BLaER1 (cell line): ENCODE measurements at regions not wholly inside any gene's neighbourhood (a gene's known extent, or its start where the extent isn't known, plus 50 kb on each side); places are given as distances from the start of the nearest gene placed in this dataset.

Source experiments
- H3K27ac ChIP-seq: shearing (Covaris generic); formaldehyde crosslinking; 2 replicates; pipeline ENCODE4 v1.8.1; 2022
- H3K27me3 ChIP-seq: shearing (Covaris generic); formaldehyde crosslinking; 2 replicates; pipeline ENCODE4 v1.8.1; 2022
- H3K36me3 ChIP-seq: shearing (Covaris generic); formaldehyde crosslinking; 2 replicates; pipeline ENCODE4 v1.8.1; 2022
- H3K4me1 ChIP-seq: shearing (Covaris generic); formaldehyde crosslinking; 2 replicates; pipeline ENCODE4 v1.8.1; 2022
- H3K4me2 ChIP-seq: shearing (Covaris generic); formaldehyde crosslinking; 2 replicates; pipeline ENCODE4 v1.8.1; 2022
- H3K4me3 ChIP-seq: shearing (Covaris generic); formaldehyde crosslinking; 2 replicates; pipeline ENCODE4 v1.8.1; 2022
- H3K9ac ChIP-seq: shearing (Covaris generic); formaldehyde crosslinking; 2 replicates; pipeline ENCODE4 v1.8.1; 2022
- H3K9me3 ChIP-seq: shearing (Covaris generic); formaldehyde crosslinking; 2 replicates; pipeline ENCODE4 v1.8.1; 2022
- H4K20me1 ChIP-seq: shearing (Covaris generic); formaldehyde crosslinking; 2 replicates; pipeline ENCODE4 v1.8.1; 2022
- Cebpa-rat ChIP-seq: shearing (Covaris generic); IDR thresholded peaks from 2 replicates; pipeline ENCODE4 v1.8.1; 2022

DNA sequence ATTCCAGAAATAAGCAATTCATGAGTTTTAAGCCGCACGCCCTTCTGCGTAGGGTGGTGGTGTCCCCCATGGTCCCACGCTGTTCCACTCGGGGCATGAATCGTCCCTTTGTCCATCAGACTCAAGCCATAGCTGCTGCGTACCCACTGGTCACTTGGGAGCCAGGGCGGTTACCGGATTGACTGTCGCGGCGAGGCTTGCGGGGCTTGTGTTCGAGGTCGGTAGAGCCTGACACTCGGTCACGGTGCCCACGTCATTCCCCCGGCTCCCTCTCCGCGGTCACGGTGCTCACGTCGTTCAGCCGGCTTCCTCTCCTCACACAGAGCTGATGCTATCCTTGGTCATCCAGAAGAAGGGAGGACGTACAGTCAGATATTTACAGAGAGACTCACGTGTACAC is 1227.0 kb downstream of the BRD1 start:
- Histone ChIP-seq H3K36me3 (no peaks in the 10 kb centered on the region; the same call in 1 of the 2 replicates), H3K4me3 (no peak overlapping the region), H3K9me3 (peaks cover 18% of the 10 kb centered on the region), H3K27me3 (no peaks in the 10 kb centered on the region; the same call in 1 of the 2 replicates), H4K20me1 (peaks cover 33% of the 10 kb centered on the region), H3K4me2 (no peak overlapping the region), H3K9ac (no peak overlapping the region), H3K27ac (no peak overlapping the region), H3K4me1 (peaks cover 15% of the 10 kb centered on the region)
- TF ChIP-seq Cebpa-rat = no peak

- H3K27me3 ChIP-seq = peaks cover 5% of the 10 kb centered on the region; the same call in 1 of the 2 replicates
- no peaks in the 10 kb centered on the region; the same call in 1 of the 2 replicates for H3K36me3 ChIP-seq
- peaks cover 30% of the 10 kb centered on the region; the same call in 1 of the 2 replicates for H4K20me1 ChIP-seq
- no peak overlapping the region for H3K4me2 ChIP-seq
- no peak overlapping the region for H3K27ac ChIP-seq
- peaks cover 21% of the 10 kb centered on the region for H3K4me1 ChIP-seq
- H3K4me3 ChIP-seq = no peak overlapping the region
- no peak overlapping the region for H3K9ac ChIP-seq
- H3K9me3 ChIP-seq = peaks cover 18% of the 10 kb centered on the region
- no peak for TF ChIP-seq Cebpa-rat
Observed at GRCh38 chr22:48600171-48600570, 1227.5 kb downstream of the BRD1 start.

- Histone ChIP-seq H3K36me3 (no peaks in the 10 kb centered on the region; the same call in 1 of the 2 replicates), H3K9me3 (peaks cover 18% of the 10 kb centered on the region), H3K4me3 (no peak overlapping the region), H3K27me3 (peaks cover 13% of the 10 kb centered on the region; the same call in 1 of the 2 replicates), H3K4me2 (no peak overlapping the region), H3K27ac (no peak overlapping the region), H3K9ac (no peak overlapping the region), H3K4me1 (peaks cover 29% of the 10 kb centered on the region), H4K20me1 (peaks cover 37% of the 10 kb centered on the region)
- no peak for TF ChIP-seq Cebpa-rat
Observed at GRCh38 chr22:48599346-48599745, 1228.3 kb downstream of the BRD1 start.

GRCh38 chr22:48596111-48596850 is 1231.4 kb downstream of the BRD1 start:
- Histone ChIP-seq H3K27me3 (peaks cover 13% of the 10 kb centered on the region; the same call in 1 of the 2 replicates), H3K4me3 (no peak overlapping the region), H3K9ac (no peak overlapping the region), H3K36me3 (no peaks in the 10 kb centered on the region; the same call in 1 of the 2 replicates), H3K4me2 (peak overlapping the region; percentile 74), H3K27ac (no peak overlapping the region), H3K4me1 (peaks cover 50% of the 10 kb centered on the region), H4K20me1 (peaks cover 22% of the 10 kb centered on the region), H3K9me3 (peaks cover 18% of the 10 kb centered on the region)
- TF ChIP-seq Cebpa-rat = no peak

GRCh38 chr22:48595511-48595905 is 1232.2 kb downstream of the BRD1 start:
- H3K4me1 ChIP-seq = peaks cover 58% of the 10 kb centered on the region
- no peaks in the 10 kb centered on the region; the same call in 1 of the 2 replicates for H3K36me3 ChIP-seq
- peaks cover 13% of the 10 kb centered on the region; the same call in 1 of the 2 replicates for H3K27me3 ChIP-seq
- peak overlapping the region; percentile 74 for H3K4me2 ChIP-seq
- H3K9me3 ChIP-seq = peaks cover 18% of the 10 kb centered on the region
- peaks cover 22% of the 10 kb centered on the region for H4K20me1 ChIP-seq
- no peak overlapping the region for H3K4me3 ChIP-seq
- no peak for TF ChIP-seq Cebpa-rat
- H3K9ac ChIP-seq = 0 out of 2 replicates have a peak overlapping the region, but pooled peaks have one; percentile 19
- 0 out of 2 replicates have a peak overlapping the region, but pooled peaks have one; percentile 44 for H3K27ac ChIP-seq

DNA sequence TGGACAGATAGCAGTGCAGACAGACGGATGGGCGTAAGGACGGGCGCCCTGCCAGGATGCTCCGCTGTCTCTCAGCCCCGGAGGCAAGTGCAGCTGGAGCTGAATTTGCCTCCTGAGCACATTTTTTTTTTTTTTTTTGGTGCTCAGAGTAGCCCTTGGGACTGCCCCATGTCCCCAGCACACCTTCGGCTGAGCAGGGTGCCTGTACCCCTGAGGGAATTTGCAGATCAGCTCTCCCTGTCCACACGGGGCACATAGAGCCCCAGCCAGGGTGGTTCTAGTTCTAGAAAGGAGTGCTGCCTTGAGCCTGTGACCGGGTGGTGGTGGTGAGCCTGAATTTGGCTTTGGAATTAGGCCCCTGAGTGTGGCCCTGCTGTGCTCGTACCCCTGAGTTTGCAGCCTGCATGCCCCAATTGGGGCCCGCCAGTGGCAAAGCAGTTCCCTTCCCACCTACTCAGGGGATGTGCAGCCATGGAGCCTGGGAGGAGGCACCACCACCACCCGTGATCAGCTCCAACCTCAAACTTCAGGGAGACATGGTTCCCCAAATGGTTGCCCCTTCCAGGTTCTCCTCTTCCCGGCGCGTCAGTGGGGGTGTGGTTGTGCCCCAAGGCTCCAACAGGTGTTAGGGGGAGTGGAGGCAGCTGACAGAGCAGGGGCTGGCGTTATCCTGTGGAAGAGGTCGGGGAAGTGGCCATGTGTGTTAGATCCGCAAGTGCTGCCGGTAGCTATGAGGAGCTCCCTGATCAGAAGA is 1232.7 kb downstream of the BRD1 start:
- Histone ChIP-seq H3K9ac (0 out of 2 replicates have a peak overlapping the region, but pooled peaks have one; percentile 19), H3K9me3 (peaks cover 18% of the 10 kb centered on the region), H3K4me3 (no peak overlapping the region), H3K27me3 (peaks cover 13% of the 10 kb centered on the region; the same call in 1 of the 2 replicates), H4K20me1 (peaks cover 22% of the 10 kb centered on the region), H3K36me3 (no peaks in the 10 kb centered on the region; the same call in 1 of the 2 replicates), H3K4me2 (peak overlapping the region; percentile 74), H3K4me1 (peaks cover 64% of the 10 kb centered on the region), H3K27ac (0 out of 2 replicates have a peak overlapping the region, but pooled peaks have one; percentile 44)
- TF ChIP-seq Cebpa-rat = no peak

DNA sequence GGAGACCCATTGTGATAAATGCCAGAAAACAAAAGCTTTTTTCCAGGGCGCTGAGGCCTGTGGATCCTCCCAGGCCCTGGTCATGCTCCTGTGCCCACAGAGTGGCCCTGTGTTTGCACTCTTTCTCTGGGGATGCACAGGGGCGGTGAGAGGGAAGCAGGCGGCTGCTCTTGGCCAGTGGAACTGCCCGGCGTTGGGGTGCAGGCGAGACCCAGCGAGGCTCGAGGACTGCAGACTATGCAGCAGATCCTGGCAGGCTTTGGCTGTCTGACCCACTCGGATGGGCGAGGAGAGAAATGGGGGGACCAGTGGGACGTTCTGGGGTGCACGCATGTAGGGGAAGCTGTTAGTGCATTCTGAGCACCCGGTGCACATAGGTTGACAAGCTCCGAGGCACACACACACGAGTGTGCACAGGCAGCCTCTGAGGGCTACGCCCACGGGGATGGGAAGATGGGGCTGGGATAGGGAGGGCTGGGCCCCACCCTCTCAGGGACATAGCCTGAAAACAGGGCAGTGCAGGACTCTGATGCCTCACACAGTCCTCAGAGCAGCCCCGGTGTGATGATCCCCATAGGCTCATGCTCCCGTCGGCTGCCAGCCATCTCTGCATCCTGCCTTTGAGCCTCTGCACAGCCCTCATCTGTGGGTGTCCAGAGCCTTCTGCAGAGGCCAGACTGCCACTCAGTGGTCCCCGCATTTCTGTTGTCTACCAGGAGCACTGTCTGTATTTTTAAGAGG is 1233.5 kb downstream of the BRD1 start:
- no peaks in the 10 kb centered on the region; the same call in 1 of the 2 replicates for H3K36me3 ChIP-seq
- no peak overlapping the region for H3K4me3 ChIP-seq
- H3K27ac ChIP-seq = no peak overlapping the region
- TF ChIP-seq Cebpa-rat = no peak
- peaks cover 13% of the 10 kb centered on the region for H3K9me3 ChIP-seq
- H3K27me3 ChIP-seq = peaks cover 13% of the 10 kb centered on the region; the same call in 1 of the 2 replicates
- peaks cover 22% of the 10 kb centered on the region for H4K20me1 ChIP-seq
- peak overlapping the region; percentile 74 for H3K4me2 ChIP-seq
- peaks cover 71% of the 10 kb centered on the region for H3K4me1 ChIP-seq
- H3K9ac ChIP-seq = 0 out of 2 replicates have a peak overlapping the region, but pooled peaks have one; percentile 6

- TF ChIP-seq Cebpa-rat = no peak
- Histone ChIP-seq H4K20me1 (peaks cover 22% of the 10 kb centered on the region), H3K9ac (no peak overlapping the region), H3K4me2 (no peak overlapping the region; the same call in 1 of the 2 replicates), H3K4me3 (no peak overlapping the region), H3K27me3 (peaks cover 13% of the 10 kb centered on the region; the same call in 1 of the 2 replicates), H3K27ac (no peak overlapping the region), H3K36me3 (no peaks in the 10 kb centered on the region; the same call in 1 of the 2 replicates), H3K4me1 (peaks cover 78% of the 10 kb centered on the region), H3K9me3 (peaks cover 7% of the 10 kb centered on the region)
Observed at GRCh38 chr22:48593551-48593950, 1234.1 kb downstream of the BRD1 start.

- TF ChIP-seq Cebpa-rat = no peak
- H3K4me3 ChIP-seq = no peak overlapping the region
- no peak overlapping the region; the same call in 1 of the 2 replicates for H3K4me2 ChIP-seq
- no peaks in the 10 kb centered on the region; the same call in 1 of the 2 replicates for H3K36me3 ChIP-seq
- peaks cover under 1% of the 10 kb centered on the region for H3K9me3 ChIP-seq
- H4K20me1 ChIP-seq = peaks cover 22% of the 10 kb centered on the region
- H3K4me1 ChIP-seq = peaks cover 84% of the 10 kb centered on the region
- H3K27me3 ChIP-seq = peaks cover 16% of the 10 kb centered on the region; the same call in 1 of the 2 replicates
- H3K27ac ChIP-seq = no peak overlapping the region
- no peak overlapping the region for H3K9ac ChIP-seq
Observed at GRCh38 chr22:48592931-48593330, 1234.7 kb downstream of the BRD1 start.
